Left lung (tissue), 4 donors: ENCODE measurements at regions not wholly inside any gene's neighbourhood (a gene's known extent, or its start where the extent isn't known, plus 50 kb on each side); places are given as distances from the start of the nearest gene placed in this dataset.

Experiments used
- ATAC-seq: fragments of 200-7000 bp; cut with Tn5 transposase; one replicate; pipeline ENCODE4 v1.9.1; 2020; ENCODE audit warnings: moderate library complexity
- DNase-seq, 4 donors: peaks; one replicate each; pipeline ENCODE4 v3.0.0-alpha.2; 2013 to 2020
- H3K27ac ChIP-seq, 2 donors: fragments of 200-600 bp; sonication (generic) in 1 of 2; one replicate each; pipeline versions ENCODE4 v1.5.0 to v1.8.0; 2020 to 2021
- H3K27me3 ChIP-seq, 2 donors: fragments of 200-600 bp; sonication (generic) in 1 of 2; one replicate each; pipeline versions ENCODE4 v1.5.0 to v1.8.0; 2020 to 2021
- H3K36me3 ChIP-seq, 2 donors: fragments of 200-600 bp; sonication (generic) in 1 of 2; one replicate each; pipeline versions ENCODE4 v1.5.0 to v1.8.0; 2020 to 2021
- H3K4me1 ChIP-seq, 2 donors: fragments of 200-600 bp; one replicate each; pipeline ENCODE4 v1.8.0; 2021
- H3K4me3 ChIP-seq, 2 donors: fragments of 200-600 bp; sonication (generic) in 1 of 2; one replicate each; pipeline versions ENCODE4 v1.5.0 to v1.8.0; 2020 to 2021; ENCODE audit warnings: mild to moderate bottlenecking in 1 of 2
- H3K9me3 ChIP-seq, 2 donors: fragments of 200-600 bp; sonication (generic) in 1 of 2; one replicate each; pipeline versions ENCODE4 v1.5.0 to v1.8.0; 2020 to 2021
- CTCF ChIP-seq, 2 donors: fragments of 200-600 bp; sonication (generic) in 1 of 2; IDR thresholded peaks; one replicate each; pipeline versions ENCODE4 v1.5.0 to v1.8.0; 2021; ENCODE audit warnings: antibody characterized with exemption in 2 of 2
- intact Hi-C, 2 donors: fragments of 100-400 bp; cut with DNase I; formaldehyde crosslinking; loops; one replicate each; pipeline versions ENCODE4 v1.11.2 to v1.14.2; 2022
- donor health status: DM: no; HTN: yes; CAD: no.
- donor health status: DM: no; HTN: no; CAD: no.

GRCh38 chr12:58781609-58782008, 138.7 kb downstream of the LRIG3 start:
- Histone ChIP-seq H3K4me3 (no peak overlapping the region), H3K9me3 (peaks cover 0 to 12% of the 10 kb centered on the region in 2 donors), H3K27me3 (no peaks in the 10 kb centered on the region), H3K36me3 (no peaks in the 10 kb centered on the region), H3K27ac (no peak overlapping the region), H3K4me1 (no peaks in the 10 kb centered on the region)
- TF ChIP-seq CTCF (IDR thresholded peaks at IDR 0.05) = no peak
- intact Hi-C loops = no loop called here
- ATAC-seq (no peak), DNase-seq (peak in 1 of 4 donors; percentile 6)

- peaks cover 0 to 9% of the 10 kb centered on the region in 2 donors for H3K9me3 ChIP-seq
- no peaks in the 10 kb centered on the region for H3K4me1 ChIP-seq
- TF ChIP-seq CTCF (IDR thresholded peaks at IDR 0.05) = no peak
- H3K4me3 ChIP-seq = no peak overlapping the region
- no peaks in the 10 kb centered on the region for H3K36me3 ChIP-seq
- ATAC-seq = no peak
- H3K27ac ChIP-seq = no peak overlapping the region
- DNase-seq = no peak
- H3K27me3 ChIP-seq = no peaks in the 10 kb centered on the region
- intact Hi-C loops = no loop called here
These were observed 133.1 kb downstream of the LRIG3 start for GRCh38 chr12:58787021-58787760.

- Histone ChIP-seq H3K27ac (no peak overlapping the region), H3K4me3 (no peak overlapping the region), H3K9me3 (peaks cover 0 to 12% of the 10 kb centered on the region in 2 donors), H3K27me3 (no peaks in the 10 kb centered on the region), H3K4me1 (no peaks in the 10 kb centered on the region), H3K36me3 (no peaks in the 10 kb centered on the region)
- no peak for DNase-seq
- no peak for TF ChIP-seq CTCF (IDR thresholded peaks at IDR 0.05)
- intact Hi-C loops = no loop called here
- ATAC-seq = no peak
These were observed 125.4 kb downstream of the LRIG3 start for GRCh38 chr12:58794859-58795258.

- DNase-seq (no peak), ATAC-seq (no peak)
- no peak overlapping the region for H3K27ac ChIP-seq
- no peaks in the 10 kb centered on the region for H3K4me1 ChIP-seq
- no peaks in the 10 kb centered on the region for H3K36me3 ChIP-seq
- no peak overlapping the region for H3K4me3 ChIP-seq
- no peaks in the 10 kb centered on the region for H3K27me3 ChIP-seq
- TF ChIP-seq CTCF (IDR thresholded peaks at IDR 0.05) = no peak
- intact Hi-C loops = no loop called here
- H3K9me3 ChIP-seq = peaks cover 0 to 16% of the 10 kb centered on the region in 2 donors
These were observed 124.5 kb downstream of the LRIG3 start for GRCh38 chr12:58795825-58796224.

- ATAC-seq = no peak
- no peak for TF ChIP-seq CTCF (IDR thresholded peaks at IDR 0.05)
- intact Hi-C loops = no loop called here
These were observed 118.3 kb downstream of the LRIG3 start for GRCh38 chr12:58801986-58802385.

More at GRCh38 chr12:58801986-58802385, 118.3 kb downstream of the LRIG3 start:
- Histone ChIP-seq H3K4me3 (no peak overlapping the region), H3K27me3 (no peaks in the 10 kb centered on the region), H3K9me3 (peaks cover 0 to 16% of the 10 kb centered on the region in 2 donors), H3K36me3 (no peaks in the 10 kb centered on the region), H3K27ac (no peak overlapping the region), H3K4me1 (no peaks in the 10 kb centered on the region)
- DNase-seq = no peak
